Astrocyte of the spinal cord (primary cell): ENCODE measurements at regions not wholly inside any gene's neighbourhood (a gene's known extent, or its start where the extent isn't known, plus 50 kb on each side); places are given as distances from the start of the nearest gene placed in this dataset.

Source experiments
- DNase-seq: peaks from one replicate; pipeline ENCODE4 v3.0.0; 2011; ENCODE audit warnings: low read depth, low spot score
- H3K4me3 ChIP-seq: 2 replicates; pipeline ENCODE4 v1.5.1; 2011; ENCODE audit warnings: low read depth, mild to moderate bottlenecking, low read length, moderate library complexity
- CTCF ChIP-seq: IDR thresholded peaks from 2 replicates; pipeline ENCODE4 v1.5.1; 2012; ENCODE audit warnings: low read depth, mild to moderate bottlenecking, low read length, inconsistent platforms
- in situ Hi-C: cut with HindIII; loops from 2 replicates; pipeline ENCODE4 v1.10.0; 2017; ENCODE audit warnings: low sequenced_read_pairs

GRCh38 chr3:194197981-194198695 lies 62.2 kb downstream of the HES1 start:
- H3K4me3 ChIP-seq = no peak overlapping the region
- in situ Hi-C loops = no loop called here
- TF ChIP-seq CTCF = no peak
- no peak for DNase-seq

- TF ChIP-seq CTCF = no peak
- no peak for DNase-seq
- in situ Hi-C loops = no loop called here
- H3K4me3 ChIP-seq = no peak overlapping the region
Observed at GRCh38 chr3:194198938-194199337, 63.0 kb downstream of the HES1 start.

GRCh38 chr3:194200422-194201081 lies 64.6 kb downstream of the HES1 start:
- no peak overlapping the region for H3K4me3 ChIP-seq
- DNase-seq = no peak
- no peak for TF ChIP-seq CTCF
- in situ Hi-C loops = no loop called here

- H3K4me3 ChIP-seq = no peak overlapping the region
- no peak for TF ChIP-seq CTCF
- in situ Hi-C loops = no loop called here
- no peak for DNase-seq
Observed at GRCh38 chr3:194201953-194202666, 66.2 kb downstream of the HES1 start.

- no peak for TF ChIP-seq CTCF
- no peak for DNase-seq
- H3K4me3 ChIP-seq = no peak overlapping the region
- in situ Hi-C loops = no loop called here
Observed at GRCh38 chr3:194203482-194204041, 67.6 kb downstream of the HES1 start.
